ENCODE measurements at regions not wholly inside any gene's neighbourhood (a gene's known extent, or its start where the extent isn't known, plus 50 kb on each side); places are given as distances from the start of the nearest gene placed in this dataset.

DNA sequence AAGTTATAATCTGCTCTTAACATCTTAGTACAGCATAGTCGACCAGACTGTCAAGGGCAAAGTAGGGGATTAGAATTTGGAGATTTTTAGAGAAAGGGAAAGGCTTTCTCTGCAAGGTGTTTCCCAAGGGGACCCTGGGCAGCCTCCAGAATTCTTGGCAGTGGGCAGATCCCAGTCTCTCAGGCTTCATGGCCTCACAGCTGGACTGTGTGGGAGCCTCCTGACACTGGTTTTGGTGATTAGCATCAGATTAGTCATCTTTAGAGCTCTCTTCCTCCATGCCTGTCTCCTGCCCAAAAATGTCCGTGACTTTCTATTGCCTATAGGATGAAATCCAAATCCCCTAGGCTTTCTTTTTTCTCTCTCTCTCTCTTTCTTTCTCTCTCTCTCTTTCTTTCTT is 370.7 kb downstream of the ZSWIM6 start:
- BruUV-seq (replicated peaks), result no TSS peak
- H3K27ac ChIP-seq (ENCODE audit: insufficient read depth, low read depth, low read length), result no peak overlapping the region
- FAIRE-seq, result no peak
- no peaks in the 10 kb centered on the region for H3K9me3 ChIP-seq (replicated peaks; ENCODE audit: control insufficient read depth, insufficient read depth, low read length)
- no peak overlapping the region for H3K4me2 ChIP-seq (ENCODE audit: insufficient read depth, low read length)
- H4K20me1 ChIP-seq (replicated peaks; ENCODE audit: control insufficient read depth, extremely low read depth, insufficient read depth, low read length), result no peaks in the 10 kb centered on the region
- TF ChIP-seq EZH2 (IDR thresholded peaks at IDR 0.05; ENCODE audit: borderline replicate concordance, low read depth, low read length, severe bottlenecking) (no peak), POLR2A (IDR thresholded peaks at IDR 0.05; ENCODE audit: low read depth, low read length) (no peak), GATA2 (IDR thresholded peaks at IDR 0.05; ENCODE audit: insufficient read depth, insufficient read length, low read depth, low read length) (no peak), FOS (IDR thresholded peaks at IDR 0.05; ENCODE audit: borderline replicate concordance, insufficient read depth, low read length) (no peak), JUN (IDR thresholded peaks at IDR 0.05; ENCODE audit: borderline replicate concordance, insufficient read depth, insufficient read length, low read depth) (no peak), MYC (IDR thresholded peaks at IDR 0.05; ENCODE audit: low read depth, low read length) (no peak), POLR2AphosphoS5 (IDR thresholded peaks at IDR 0.05; ENCODE audit: insufficient read depth, low read depth, low read length) (no peak)
- TF ChIP-seq, protein P1, sequence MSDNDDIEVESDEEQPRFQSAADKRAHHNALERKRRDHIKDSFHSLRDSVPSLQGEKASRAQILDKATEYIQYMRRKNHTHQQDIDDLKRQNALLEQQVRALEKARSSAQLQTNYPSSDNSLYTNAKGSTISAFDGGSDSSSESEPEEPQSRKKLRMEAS (IDR thresholded peaks at IDR 0.05; ENCODE audit: insufficient read depth, insufficient read length), result no peak
- TF ChIP-seq, protein P2, sequence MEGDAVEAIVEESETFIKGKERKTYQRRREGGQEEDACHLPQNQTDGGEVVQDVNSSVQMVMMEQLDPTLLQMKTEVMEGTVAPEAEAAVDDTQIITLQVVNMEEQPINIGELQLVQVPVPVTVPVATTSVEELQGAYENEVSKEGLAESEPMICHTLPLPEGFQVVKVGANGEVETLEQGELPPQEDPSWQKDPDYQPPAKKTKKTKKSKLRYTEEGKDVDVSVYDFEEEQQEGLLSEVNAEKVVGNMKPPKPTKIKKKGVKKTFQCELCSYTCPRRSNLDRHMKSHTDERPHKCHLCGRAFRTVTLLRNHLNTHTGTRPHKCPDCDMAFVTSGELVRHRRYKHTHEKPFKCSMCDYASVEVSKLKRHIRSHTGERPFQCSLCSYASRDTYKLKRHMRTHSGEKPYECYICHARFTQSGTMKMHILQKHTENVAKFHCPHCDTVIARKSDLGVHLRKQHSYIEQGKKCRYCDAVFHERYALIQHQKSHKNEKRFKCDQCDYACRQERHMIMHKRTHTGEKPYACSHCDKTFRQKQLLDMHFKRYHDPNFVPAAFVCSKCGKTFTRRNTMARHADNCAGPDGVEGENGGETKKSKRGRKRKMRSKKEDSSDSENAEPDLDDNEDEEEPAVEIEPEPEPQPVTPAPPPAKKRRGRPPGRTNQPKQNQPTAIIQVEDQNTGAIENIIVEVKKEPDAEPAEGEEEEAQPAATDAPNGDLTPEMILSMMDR (IDR thresholded peaks at IDR 0.05; ENCODE audit: extremely low read depth in 1 of 2, insufficient read depth in 1 of 2, low read depth in 1 of 2, low read length in 2 of 2), result no peak
- H3K4me1 ChIP-seq (ENCODE audit: control insufficient read depth, extremely low read depth, insufficient read depth, low read length), result no peaks in the 10 kb centered on the region
- ChIA-PET CTCF (no interaction called here), POLR2A (no interaction called here)
- no peaks in the 10 kb centered on the region for H3K36me3 ChIP-seq (ENCODE audit: control insufficient read depth in 2 of 2, extremely low read depth in 1 of 2, insufficient read depth in 2 of 2, low read length in 2 of 2)
- no peak overlapping the region for H3K9ac ChIP-seq (replicated peaks; ENCODE audit: extremely low read depth, insufficient read depth, low read length)
- H3K27me3 ChIP-seq (ENCODE audit: control insufficient read depth in 2 of 2, insufficient read depth in 2 of 2, low read length in 2 of 2), result peaks cover 0 to 7% of the 10 kb centered on the region in 2 experiments
- H2AFZ ChIP-seq (ENCODE audit: low read depth, low read length), result no peak overlapping the region
- no peak overlapping the region for H3K4me3 ChIP-seq (replicated peaks in 1 of 3; ENCODE audit: insufficient read depth in 1 of 3, low read depth in 1 of 3, low read length in 3 of 3)
- H3K79me2 ChIP-seq (ENCODE audit: control insufficient read depth, insufficient read depth, low read length), result no peaks in the 10 kb centered on the region
- H3K9me1 ChIP-seq (replicated peaks; ENCODE audit: control insufficient read depth, extremely low read depth, insufficient read depth, low read length), result no peaks in the 10 kb centered on the region
- dilution Hi-C loops (cut with MboI; ENCODE audit: extremely low pct_ligation_motif_present, low sequenced_read_pairs) (no loop called here), intact Hi-C loops (cut with micrococcal nuclease) (no loop called here)
- no peak for DNase-seq (ENCODE audit: low read depth, low spot score)
